ENCODE measurements at regions not wholly inside any gene's neighbourhood (a gene's known extent, or its start where the extent isn't known, plus 50 kb on each side); places are given as distances from the start of the nearest gene placed in this dataset.
"Not testable (repeated sequence)": the region's sequence is repeated elsewhere in the genome, so short reads cannot be mapped to it uniquely, and the experiment has no call there.

DNA sequence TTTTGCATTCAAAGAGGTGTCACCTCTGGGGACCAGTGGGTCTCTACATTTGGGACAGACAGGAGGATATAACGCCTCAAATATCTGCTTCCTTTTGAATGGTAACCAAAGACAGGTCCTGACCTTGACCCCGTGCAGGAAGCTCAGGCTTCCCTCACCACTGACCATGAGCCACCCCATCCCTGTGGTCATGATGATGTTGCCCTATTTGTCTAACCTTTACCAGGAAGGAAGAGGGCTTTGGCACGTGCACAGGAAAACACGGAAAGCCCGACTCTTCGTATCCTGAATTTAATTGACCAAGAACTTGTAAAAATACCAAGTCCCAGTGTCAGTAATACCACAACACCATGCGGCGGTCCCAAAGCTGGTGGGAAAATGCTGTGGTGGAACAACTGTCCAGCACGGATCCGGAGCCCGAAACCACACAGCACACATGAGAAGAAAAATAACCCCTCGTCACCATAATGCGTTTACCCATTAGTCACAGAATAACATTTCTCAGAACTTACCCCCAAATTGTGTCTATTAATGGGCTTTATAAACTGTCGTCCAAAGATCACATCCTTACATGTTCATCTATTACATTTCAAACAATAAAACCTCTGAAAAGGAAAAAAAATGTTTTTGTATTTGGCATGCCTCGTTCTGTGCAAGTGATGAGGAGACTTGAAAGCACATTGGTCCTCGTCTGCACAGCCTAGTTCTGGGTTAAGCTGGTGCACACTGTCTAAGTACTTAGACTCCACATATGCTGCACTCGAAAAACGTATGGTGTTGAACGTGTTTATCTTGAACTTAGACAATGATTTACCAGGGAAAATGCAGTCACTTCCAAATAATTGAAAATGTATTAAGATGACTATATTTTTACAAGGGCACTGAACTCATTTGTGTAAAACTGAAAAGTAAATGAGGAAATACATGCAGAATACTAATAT is 118.9 kb upstream of the IGF1R start:
- no peak for DNase-seq

- DNase-seq, result no peak
These were observed 117.8 kb upstream of the IGF1R start for GRCh38 chr15:98530570-98530969.

- DNase-seq, result no peak
These were observed 116.3 kb upstream of the IGF1R start for GRCh38 chr15:98532063-98532462.

GRCh38 chr15:98536976-98537375 is 111.4 kb upstream of the IGF1R start:
- DNase-seq, result no peak

DNA sequence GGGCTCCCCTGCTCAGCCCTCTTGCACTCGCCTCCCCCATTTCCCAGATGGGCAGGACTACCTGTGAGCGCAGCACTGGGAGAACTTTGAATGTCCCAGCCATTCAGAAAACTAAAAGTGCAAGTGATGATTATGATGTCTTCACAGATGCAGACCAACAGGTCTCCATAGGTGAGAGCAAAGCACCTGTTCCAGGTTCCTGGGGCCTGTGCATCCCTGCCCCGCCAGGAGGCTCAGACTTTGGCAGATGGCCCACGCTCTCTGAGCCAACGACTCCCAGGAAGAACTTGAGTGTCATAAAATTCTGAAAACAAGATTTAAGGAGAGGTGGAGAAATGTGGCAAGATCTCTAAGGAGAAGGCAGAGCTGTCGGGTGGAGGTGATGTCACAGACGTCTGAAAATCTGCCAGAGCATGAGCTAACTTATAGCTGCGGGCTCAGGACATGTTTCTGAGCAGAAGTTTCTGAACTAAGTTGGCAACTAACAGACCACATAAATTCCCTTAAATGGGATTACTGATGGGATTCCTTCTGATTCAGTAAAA is 110.8 kb upstream of the IGF1R start:
- no peak for DNase-seq

GRCh38 chr15:98541519-98541918 is 106.8 kb upstream of the IGF1R start:
- DNase-seq, result no peak

DNA sequence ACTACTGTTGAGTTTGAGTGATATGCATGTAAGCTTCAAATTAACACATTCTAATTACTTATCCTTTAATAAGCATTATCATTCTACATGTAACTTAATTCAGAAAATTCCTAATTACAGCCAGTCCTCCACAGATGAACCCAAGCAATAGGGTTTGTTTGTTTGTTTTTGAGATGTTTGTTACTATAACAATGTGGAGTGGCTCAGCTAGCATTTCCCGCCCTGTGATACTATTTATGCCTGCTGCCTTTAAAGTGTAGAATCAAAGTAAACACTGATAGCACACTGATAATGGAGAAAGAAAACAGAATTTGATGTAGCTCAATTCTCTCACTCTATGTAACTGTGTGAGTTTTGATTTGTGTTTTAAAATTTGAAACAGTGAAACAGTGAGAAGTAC is 105.1 kb upstream of the IGF1R start:
- no peak for DNase-seq

DNA sequence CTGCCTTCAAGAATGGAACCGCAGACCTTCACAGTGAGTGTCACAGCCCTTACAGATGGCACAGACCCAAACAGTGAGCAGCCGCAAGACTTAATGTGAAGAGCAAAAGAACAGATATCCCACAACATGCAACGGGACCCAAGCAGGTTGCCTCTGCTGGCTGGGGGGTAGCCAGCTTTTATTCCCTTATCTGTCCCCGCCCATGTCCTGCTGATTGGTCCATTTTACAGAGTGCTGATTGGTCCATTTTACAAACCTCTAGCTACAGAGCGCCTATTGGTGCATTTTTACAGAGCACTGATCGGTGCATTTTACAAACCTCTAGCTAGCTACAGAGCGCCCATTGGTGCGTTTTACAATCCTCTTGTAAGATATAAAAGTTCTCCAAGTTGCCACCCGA is 102.0 kb upstream of the IGF1R start:
- no peak for DNase-seq

GRCh38 chr15:98547275-98547674 is 101.1 kb upstream of the IGF1R start:
- no peak for DNase-seq

DNA sequence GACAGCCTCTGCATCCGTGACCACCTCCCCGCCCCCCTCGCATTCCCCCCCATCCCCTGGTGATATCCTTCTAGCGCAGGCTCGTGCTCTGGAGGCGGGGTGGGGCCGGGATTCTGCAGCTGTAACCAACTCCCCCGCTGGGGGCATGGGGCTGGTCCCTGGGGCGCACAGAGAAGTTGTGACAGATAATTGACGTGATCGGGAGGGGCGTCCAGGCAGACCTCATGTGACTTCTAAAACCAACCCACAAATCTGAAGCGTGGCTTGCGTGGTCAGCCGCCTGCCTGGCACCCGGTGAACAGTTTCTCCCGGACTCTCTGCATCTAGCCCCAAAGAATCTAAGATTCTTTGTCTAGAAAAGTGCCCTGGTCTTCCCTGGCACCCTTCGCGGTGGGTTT is 100.6 kb upstream of the IGF1R start:
- no peak for DNase-seq

- no peak for DNase-seq
These were observed 100.0 kb upstream of the IGF1R start for GRCh38 chr15:98548139-98548971.

GRCh38 chr15:98549003-98549402 is 99.3 kb upstream of the IGF1R start:
- no peak for DNase-seq

- no peak for DNase-seq
These were observed 98.6 kb upstream of the IGF1R start for GRCh38 chr15:98549741-98550140.

DNA sequence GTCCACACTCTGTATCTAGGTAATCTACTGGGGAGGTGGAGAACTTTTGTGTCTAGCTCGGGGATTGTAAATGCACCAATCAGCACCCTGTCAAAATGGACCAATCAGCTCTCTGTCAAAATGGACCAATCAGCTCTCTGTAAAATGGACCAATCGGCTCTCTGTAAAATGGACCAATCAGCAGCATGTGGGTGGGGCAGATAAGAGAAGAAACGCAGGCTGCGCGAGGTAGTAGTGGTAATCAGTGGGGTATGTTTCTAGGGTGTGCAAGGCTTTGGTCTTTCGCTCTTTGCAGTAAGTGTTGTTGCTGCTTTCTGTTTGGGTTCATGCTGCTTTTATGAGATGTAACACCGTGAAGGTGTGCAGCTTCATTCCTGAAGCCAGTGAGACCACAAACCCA is 98.0 kb upstream of the IGF1R start:
- not testable (repeated sequence) for DNase-seq

- DNase-seq, result no peak
These were observed 96.3 kb upstream of the IGF1R start for GRCh38 chr15:98551936-98552562.

- DNase-seq, result peak; percentile 4
These were observed 93.8 kb upstream of the IGF1R start for GRCh38 chr15:98554272-98555172.

GRCh38 chr15:98555173-98555515 is 93.2 kb upstream of the IGF1R start:
- DNase-seq, result no peak

DNA sequence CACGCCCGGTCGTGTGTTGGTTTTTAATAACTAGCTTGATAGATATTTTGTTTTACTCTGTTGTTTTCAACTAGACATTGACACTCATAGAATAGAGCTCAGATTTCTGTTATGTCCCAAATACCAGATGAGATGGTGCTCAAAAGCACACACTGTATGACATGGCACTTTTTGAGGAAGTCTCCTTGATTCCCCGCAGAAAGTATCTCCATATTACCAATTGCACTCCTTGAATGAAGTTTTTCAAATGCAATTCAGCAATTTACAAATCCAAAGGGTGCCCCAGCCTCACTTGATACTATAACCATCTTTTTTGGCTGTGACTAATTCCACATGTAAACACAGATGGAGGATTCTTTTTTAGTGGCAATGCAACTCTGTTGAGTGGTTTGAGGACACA is 92.0 kb upstream of the IGF1R start:
- no peak for DNase-seq

- no peak for DNase-seq
These were observed 88.0 kb upstream of the IGF1R start for GRCh38 chr15:98560338-98560737.

DNA sequence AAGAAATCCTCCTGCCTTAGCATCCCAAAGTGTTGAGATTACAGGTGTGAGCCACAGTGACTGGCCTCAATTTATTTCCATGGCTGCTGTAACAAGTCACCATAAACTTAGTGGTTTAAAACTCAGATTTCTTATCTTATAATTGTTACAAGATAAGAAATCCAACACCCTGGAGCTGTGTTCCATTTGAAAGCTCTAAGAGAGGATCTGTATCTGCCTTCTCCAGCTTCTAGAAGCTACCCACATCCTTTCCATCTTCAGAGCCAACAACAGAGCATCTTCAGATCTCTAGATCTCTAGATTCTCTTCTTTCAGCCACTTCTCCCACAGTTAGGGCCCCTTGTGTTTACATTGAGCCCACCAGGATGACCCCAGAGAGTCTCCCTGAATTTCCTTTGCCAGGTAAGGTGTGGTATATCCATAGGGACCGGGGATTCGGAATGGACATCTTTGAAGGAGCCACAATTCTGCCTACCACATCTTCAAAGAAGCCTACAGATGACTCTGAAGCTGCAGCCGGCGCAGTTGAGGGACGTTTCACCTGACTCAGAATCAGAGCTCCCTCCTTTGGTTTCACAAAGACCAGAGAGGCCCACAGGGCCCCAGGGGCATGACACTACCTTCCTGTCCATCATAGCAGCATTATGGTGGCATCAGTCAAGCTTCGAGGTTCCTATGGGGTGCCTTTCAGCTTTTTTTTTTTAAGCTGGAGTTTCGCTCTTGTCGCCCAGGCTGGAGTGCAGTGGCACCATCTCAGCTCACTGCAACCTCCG is 87.0 kb upstream of the IGF1R start:
- no peak for DNase-seq

DNA sequence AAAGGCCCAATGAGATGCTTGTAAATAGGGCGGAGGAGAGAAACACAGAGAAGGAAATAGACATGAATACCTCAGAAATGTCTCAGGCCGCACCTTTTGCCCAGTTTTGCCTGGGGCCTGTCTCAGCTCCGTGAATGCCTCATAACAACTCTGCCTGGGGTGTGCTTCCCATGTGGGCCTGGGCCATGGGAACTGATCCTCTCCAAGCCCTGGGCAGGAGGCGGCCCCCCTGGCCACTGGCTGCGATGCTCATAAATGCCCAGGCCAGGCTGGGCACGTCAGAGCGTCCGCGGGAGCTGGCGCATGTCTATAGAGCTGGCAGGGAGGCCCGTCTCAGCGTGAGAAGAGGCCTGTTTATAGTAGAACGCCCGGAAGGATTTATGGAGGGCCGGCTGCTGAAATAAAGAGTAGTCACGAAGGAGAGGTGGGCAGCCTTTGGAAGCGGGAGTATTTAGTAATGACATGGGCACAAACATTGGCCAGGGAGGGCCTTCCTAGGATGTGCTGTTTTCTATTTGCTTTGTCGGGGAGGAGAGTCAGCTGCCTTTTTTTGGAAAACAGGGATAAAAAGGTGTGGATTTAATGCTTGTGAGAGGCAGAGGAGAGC is 85.9 kb upstream of the IGF1R start:
- no peak for DNase-seq
